ENCODE measurements at regions not wholly inside any gene's neighbourhood (a gene's known extent, or its start where the extent isn't known, plus 50 kb on each side); places are given as distances from the start of the nearest gene placed in this dataset.

GRCh38 chr18:45467293-45467692 lies 148.0 kb upstream of the SLC14A2 start:
- H3K9me3 Mint-ChIP-seq, result no peaks in the 10 kb centered on the region
- H3K36me3 Mint-ChIP-seq (ENCODE audit: low read depth), result no peaks in the 10 kb centered on the region
- H3K4me1 Mint-ChIP-seq (ENCODE audit: low read depth), result no peaks in the 10 kb centered on the region
- no peak overlapping the region for H3K27ac Mint-ChIP-seq
- no peaks in the 10 kb centered on the region for H3K27me3 Mint-ChIP-seq (ENCODE audit: low read depth)
- no peak overlapping the region for H3K4me3 Mint-ChIP-seq (ENCODE audit: low read depth)
- no peak for DNase-seq (ENCODE audit: low spot score)
- intact Hi-C loops (cut with micrococcal nuclease), result no loop called here

- Mint-ChIP-seq H3K27ac (no peak overlapping the region), H3K27me3 (ENCODE audit: low read depth) (no peaks in the 10 kb centered on the region), H3K9me3 (no peaks in the 10 kb centered on the region), H3K36me3 (ENCODE audit: low read depth) (no peaks in the 10 kb centered on the region), H3K4me3 (ENCODE audit: low read depth) (no peak overlapping the region), H3K4me1 (ENCODE audit: low read depth) (no peaks in the 10 kb centered on the region)
- DNase-seq (ENCODE audit: low spot score), result no peak
- intact Hi-C loops (cut with micrococcal nuclease), result no loop called here
Observed at GRCh38 chr18:45467945-45468344, 147.3 kb upstream of the SLC14A2 start.

GRCh38 chr18:45478889-45479288 lies 136.4 kb upstream of the SLC14A2 start:
- Mint-ChIP-seq H3K36me3 (ENCODE audit: low read depth) (no peaks in the 10 kb centered on the region), H3K27me3 (ENCODE audit: low read depth) (peaks cover 5% of the 10 kb centered on the region), H3K4me1 (ENCODE audit: low read depth) (no peaks in the 10 kb centered on the region), H3K9me3 (no peaks in the 10 kb centered on the region), H3K4me3 (ENCODE audit: low read depth) (no peak overlapping the region), H3K27ac (no peak overlapping the region)
- DNase-seq (ENCODE audit: low spot score), result no peak
- intact Hi-C loops (cut with micrococcal nuclease), result no loop called here

GRCh38 chr18:45480219-45481015 lies 134.9 kb upstream of the SLC14A2 start:
- no peaks in the 10 kb centered on the region for H3K36me3 Mint-ChIP-seq (ENCODE audit: low read depth)
- intact Hi-C loops (cut with micrococcal nuclease), result no loop called here
- DNase-seq (ENCODE audit: low spot score), result no peak
- peaks cover 5% of the 10 kb centered on the region for H3K27me3 Mint-ChIP-seq (ENCODE audit: low read depth)
- H3K4me3 Mint-ChIP-seq (ENCODE audit: low read depth), result no peak overlapping the region
- no peak overlapping the region for H3K27ac Mint-ChIP-seq
- no peaks in the 10 kb centered on the region for H3K4me1 Mint-ChIP-seq (ENCODE audit: low read depth)
- no peaks in the 10 kb centered on the region for H3K9me3 Mint-ChIP-seq

- Mint-ChIP-seq H3K27ac (no peak overlapping the region), H3K4me3 (ENCODE audit: low read depth) (no peak overlapping the region), H3K27me3 (ENCODE audit: low read depth) (peaks cover 5% of the 10 kb centered on the region), H3K4me1 (ENCODE audit: low read depth) (no peaks in the 10 kb centered on the region), H3K36me3 (ENCODE audit: low read depth) (no peaks in the 10 kb centered on the region), H3K9me3 (no peaks in the 10 kb centered on the region)
- no peak for DNase-seq (ENCODE audit: low spot score)
- intact Hi-C loops (cut with micrococcal nuclease), result no loop called here
Observed at GRCh38 chr18:45481821-45482220, 133.5 kb upstream of the SLC14A2 start.

GRCh38 chr18:45482286-45482685 lies 133.0 kb upstream of the SLC14A2 start:
- Mint-ChIP-seq H3K4me1 (ENCODE audit: low read depth) (no peaks in the 10 kb centered on the region), H3K36me3 (ENCODE audit: low read depth) (no peaks in the 10 kb centered on the region), H3K4me3 (ENCODE audit: low read depth) (no peak overlapping the region), H3K27me3 (ENCODE audit: low read depth) (peaks cover 5% of the 10 kb centered on the region), H3K27ac (no peak overlapping the region), H3K9me3 (no peaks in the 10 kb centered on the region)
- DNase-seq (ENCODE audit: low spot score), result no peak
- intact Hi-C loops (cut with micrococcal nuclease), result no loop called here

GRCh38 chr18:45487581-45487980 lies 127.7 kb upstream of the SLC14A2 start:
- H3K4me1 Mint-ChIP-seq (ENCODE audit: low read depth), result no peaks in the 10 kb centered on the region
- H3K9me3 Mint-ChIP-seq, result no peaks in the 10 kb centered on the region
- no peak overlapping the region for H3K27ac Mint-ChIP-seq
- H3K36me3 Mint-ChIP-seq (ENCODE audit: low read depth), result no peaks in the 10 kb centered on the region
- intact Hi-C loops (cut with micrococcal nuclease), result no loop called here
- H3K27me3 Mint-ChIP-seq (ENCODE audit: low read depth), result peaks cover 2% of the 10 kb centered on the region
- DNase-seq (ENCODE audit: low spot score), result no peak
- no peak overlapping the region for H3K4me3 Mint-ChIP-seq (ENCODE audit: low read depth)

- Mint-ChIP-seq H3K27ac (no peak overlapping the region), H3K27me3 (ENCODE audit: low read depth) (peaks cover 2% of the 10 kb centered on the region), H3K4me3 (ENCODE audit: low read depth) (no peak overlapping the region), H3K9me3 (no peaks in the 10 kb centered on the region), H3K36me3 (ENCODE audit: low read depth) (no peaks in the 10 kb centered on the region), H3K4me1 (ENCODE audit: low read depth) (no peaks in the 10 kb centered on the region)
- intact Hi-C loops (cut with micrococcal nuclease), result no loop called here
- DNase-seq (ENCODE audit: low spot score), result no peak
Observed at GRCh38 chr18:45488645-45489044, 126.6 kb upstream of the SLC14A2 start.

- no peaks in the 10 kb centered on the region for H3K9me3 Mint-ChIP-seq
- no peaks in the 10 kb centered on the region for H3K4me1 Mint-ChIP-seq (ENCODE audit: low read depth)
- H3K27ac Mint-ChIP-seq, result no peak overlapping the region
- H3K27me3 Mint-ChIP-seq (ENCODE audit: low read depth), result peaks cover 2% of the 10 kb centered on the region
- no peak overlapping the region for H3K4me3 Mint-ChIP-seq (ENCODE audit: low read depth)
- intact Hi-C loops (cut with micrococcal nuclease), result no loop called here
- DNase-seq (ENCODE audit: low spot score), result no peak
- H3K36me3 Mint-ChIP-seq (ENCODE audit: low read depth), result no peaks in the 10 kb centered on the region
Observed at GRCh38 chr18:45493830-45494229, 121.4 kb upstream of the SLC14A2 start.

GRCh38 chr18:45494811-45495210 lies 120.5 kb upstream of the SLC14A2 start:
- intact Hi-C loops (cut with micrococcal nuclease), result no loop called here
- Mint-ChIP-seq H3K4me3 (ENCODE audit: low read depth) (no peak overlapping the region), H3K4me1 (ENCODE audit: low read depth) (no peaks in the 10 kb centered on the region), H3K9me3 (no peaks in the 10 kb centered on the region), H3K27me3 (ENCODE audit: low read depth) (peaks cover 2% of the 10 kb centered on the region), H3K27ac (no peak overlapping the region), H3K36me3 (ENCODE audit: low read depth) (no peaks in the 10 kb centered on the region)
- no peak for DNase-seq (ENCODE audit: low spot score)

- intact Hi-C loops (cut with micrococcal nuclease), result no loop called here
- Mint-ChIP-seq H3K4me3 (ENCODE audit: low read depth) (no peak overlapping the region), H3K27me3 (ENCODE audit: low read depth) (no peaks in the 10 kb centered on the region)
Observed at GRCh38 chr18:45496741-45497140, 118.5 kb upstream of the SLC14A2 start.

GRCh38 chr18:45497595-45498286 lies 117.5 kb upstream of the SLC14A2 start:
- Mint-ChIP-seq H3K4me1 (ENCODE audit: low read depth) (no peaks in the 10 kb centered on the region), H3K36me3 (ENCODE audit: low read depth) (no peaks in the 10 kb centered on the region), H3K9me3 (no peaks in the 10 kb centered on the region), H3K27ac (no peak overlapping the region), H3K4me3 (ENCODE audit: low read depth) (no peak overlapping the region), H3K27me3 (ENCODE audit: low read depth) (no peaks in the 10 kb centered on the region)
- no peak for DNase-seq (ENCODE audit: low spot score)
- intact Hi-C loops (cut with micrococcal nuclease), result no loop called here

More at GRCh38 chr18:45496741-45497140, 118.5 kb upstream of the SLC14A2 start:
- H3K36me3 Mint-ChIP-seq (ENCODE audit: low read depth), result no peaks in the 10 kb centered on the region
- no peaks in the 10 kb centered on the region for H3K4me1 Mint-ChIP-seq (ENCODE audit: low read depth)
- H3K9me3 Mint-ChIP-seq, result no peaks in the 10 kb centered on the region
- no peak for DNase-seq (ENCODE audit: low spot score)
- H3K27ac Mint-ChIP-seq, result no peak overlapping the region

GRCh38 chr18:45498287-45498658 lies 117.0 kb upstream of the SLC14A2 start:
- no peak for DNase-seq (ENCODE audit: low spot score)
- intact Hi-C loops (cut with micrococcal nuclease), result no loop called here
- H3K4me1 Mint-ChIP-seq (ENCODE audit: low read depth), result no peaks in the 10 kb centered on the region
- no peaks in the 10 kb centered on the region for H3K27me3 Mint-ChIP-seq (ENCODE audit: low read depth)
- H3K36me3 Mint-ChIP-seq (ENCODE audit: low read depth), result no peaks in the 10 kb centered on the region
- no peak overlapping the region for H3K27ac Mint-ChIP-seq
- no peaks in the 10 kb centered on the region for H3K9me3 Mint-ChIP-seq
- H3K4me3 Mint-ChIP-seq (ENCODE audit: low read depth), result no peak overlapping the region
